ENCODE measurements at regions not wholly inside any gene's neighbourhood (a gene's known extent, or its start where the extent isn't known, plus 50 kb on each side); places are given as distances from the start of the nearest gene placed in this dataset.
"Not testable (repeated sequence)": the region's sequence is repeated elsewhere in the genome, so short reads cannot be mapped to it uniquely, and the experiment has no call there.

DNA sequence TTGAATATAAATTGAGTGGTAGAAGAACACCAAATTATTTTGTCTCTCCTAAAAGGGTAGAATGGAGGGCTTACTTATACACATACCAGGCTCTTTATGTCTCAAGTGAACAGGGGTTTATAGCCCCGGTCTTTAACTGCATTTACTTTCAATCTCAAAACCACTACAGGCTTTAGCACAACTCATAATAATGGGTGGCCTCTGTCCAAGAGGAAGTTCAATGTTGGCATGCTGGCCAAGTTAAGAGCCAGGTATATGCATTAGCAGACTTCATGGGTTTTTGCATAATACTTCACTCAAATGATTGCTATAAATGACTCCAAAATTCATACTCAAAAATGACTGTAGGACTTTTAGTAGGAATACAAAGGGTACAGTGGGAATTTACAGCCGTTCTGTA is 118.5 kb upstream of the OTUD4 start:
- DNase-seq, result peak in 1 of 3 donors; percentile 19

DNA sequence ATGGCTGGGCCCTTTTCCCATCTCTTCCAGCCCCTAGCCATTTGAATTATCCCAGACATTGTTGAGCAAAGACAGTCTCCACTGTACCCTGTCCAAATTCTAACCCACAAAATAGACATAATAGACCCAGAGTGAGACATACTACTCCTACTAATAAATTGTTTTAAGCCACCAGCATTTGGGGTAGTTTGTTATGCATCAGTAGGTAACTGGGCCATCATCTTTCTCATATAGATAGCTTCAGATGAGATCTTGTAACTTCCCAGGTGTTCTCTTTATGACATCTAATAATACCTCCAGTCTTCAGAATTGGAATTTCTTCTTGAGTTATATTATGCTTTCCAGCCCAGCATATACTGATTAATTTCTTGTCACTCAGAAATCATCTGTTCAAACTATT is 117.2 kb upstream of the OTUD4 start:
- DNase-seq, result no peak

DNA sequence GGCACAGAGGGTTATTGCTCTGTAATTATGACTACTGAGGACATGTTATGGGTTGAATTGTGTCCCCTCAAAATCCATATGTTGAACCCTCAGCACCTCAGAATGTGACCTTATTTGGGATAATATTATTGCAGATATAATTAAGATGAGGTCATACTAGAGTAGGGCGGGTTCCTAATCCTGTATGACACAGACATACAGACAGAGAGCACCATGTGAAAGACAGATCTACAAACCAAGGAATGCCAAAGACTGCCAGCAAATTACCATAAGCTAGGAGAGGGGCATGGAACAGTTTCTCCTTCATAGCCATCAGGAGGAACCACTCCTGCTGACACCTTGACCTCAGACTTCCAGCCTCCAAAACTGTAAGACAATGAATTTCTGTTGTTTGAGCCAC is 115.2 kb upstream of the OTUD4 start:
- no peak for DNase-seq

DNA sequence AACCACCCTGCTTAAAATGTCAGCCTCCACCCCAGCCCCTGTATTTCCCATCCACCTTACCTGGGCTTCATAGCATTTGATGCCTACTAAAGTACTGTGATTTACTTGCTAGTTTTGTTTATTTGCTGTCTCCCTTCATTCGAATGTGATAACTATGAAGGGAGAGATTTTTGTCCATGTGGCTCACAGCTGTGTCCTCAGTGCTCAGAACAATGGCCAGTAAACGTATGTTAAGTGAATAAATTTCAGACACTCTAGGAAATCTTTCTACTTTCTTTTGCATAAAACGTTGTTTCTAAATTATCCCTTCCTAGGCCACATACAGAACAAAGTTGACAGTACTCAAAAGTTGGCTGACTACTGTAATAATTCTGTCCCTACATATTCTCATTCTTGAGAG is 114.7 kb upstream of the OTUD4 start:
- DNase-seq, result no peak

GRCh38 chr4:145293658-145294057 is 113.3 kb upstream of the OTUD4 start:
- DNase-seq, result no peak

GRCh38 chr4:145290955-145291354 is 110.6 kb upstream of the OTUD4 start:
- DNase-seq, result no peak

DNA sequence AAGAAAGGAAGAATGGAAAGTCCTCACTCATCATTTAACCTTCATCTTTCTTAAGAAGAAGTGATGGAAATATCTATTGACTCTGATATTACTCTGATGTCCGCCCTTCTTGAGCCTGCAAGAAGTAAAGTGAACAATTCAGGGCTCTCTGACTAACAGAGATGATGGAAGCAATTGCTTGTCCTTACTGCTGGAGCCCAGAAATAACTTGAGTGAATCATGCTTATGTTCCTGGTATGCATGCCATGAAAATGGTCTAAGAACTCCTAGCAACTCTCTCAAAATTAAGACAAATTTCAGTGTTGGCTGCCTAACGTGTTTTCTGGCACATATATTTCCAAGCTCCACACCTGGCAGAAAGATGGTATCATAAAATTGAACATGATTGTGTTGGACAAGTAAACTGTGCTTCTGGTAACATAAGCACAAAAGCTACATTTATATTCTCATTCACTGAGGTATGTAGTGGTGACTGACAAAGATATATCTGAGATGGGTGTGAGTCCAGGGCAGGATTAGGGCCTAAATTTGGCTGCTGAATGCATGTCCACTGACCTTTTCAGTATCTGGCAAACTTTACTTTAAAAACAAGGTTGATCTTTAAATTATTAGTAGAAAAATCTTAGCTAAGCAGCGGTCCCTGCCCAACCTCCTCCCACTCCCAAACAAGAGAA is 109.2 kb upstream of the OTUD4 start:
- no peak for DNase-seq

DNA sequence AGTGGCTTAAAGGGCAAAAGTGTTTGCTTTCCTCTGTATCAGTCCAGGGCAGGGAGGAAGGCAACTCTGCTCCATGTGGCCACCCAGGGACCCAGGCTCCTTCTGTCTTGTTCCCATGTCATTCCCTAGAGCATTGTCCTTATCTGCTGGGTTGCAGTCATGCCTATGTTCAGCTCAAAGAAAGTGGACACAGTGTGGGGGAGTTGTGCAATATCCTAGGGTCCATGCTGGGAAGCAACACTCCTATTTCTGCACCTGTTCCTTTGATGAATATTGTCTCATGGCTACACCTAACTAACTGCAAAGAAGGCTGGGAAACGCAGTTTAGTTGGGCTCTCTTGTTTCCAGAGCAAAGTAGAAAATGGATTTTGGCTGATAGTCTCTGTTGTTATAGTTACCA is 107.0 kb upstream of the OTUD4 start:
- no peak for DNase-seq

DNA sequence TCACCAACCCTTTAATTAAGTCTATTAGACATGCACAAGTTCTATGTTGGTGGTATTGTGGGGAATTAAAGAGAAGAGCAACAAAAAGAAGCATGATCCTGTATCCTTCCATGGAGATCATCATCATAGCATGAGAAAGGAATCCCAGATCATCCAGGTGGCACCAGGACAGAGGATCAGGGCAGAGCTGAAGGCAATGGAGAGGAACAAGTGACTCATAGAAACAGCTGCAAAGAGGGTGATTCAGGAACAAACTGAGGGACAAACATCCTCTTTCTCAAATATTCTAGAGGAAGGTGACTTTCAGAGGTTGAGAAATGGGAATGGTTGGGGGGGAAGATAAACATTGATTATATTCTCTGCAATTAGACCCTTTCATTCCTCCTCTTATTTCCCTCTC is 105.5 kb upstream of the OTUD4 start:
- no peak for DNase-seq

GRCh38 chr4:145283909-145284308 is 103.5 kb upstream of the OTUD4 start:
- peak in 1 of 3 donors; percentile 28 for DNase-seq

DNA sequence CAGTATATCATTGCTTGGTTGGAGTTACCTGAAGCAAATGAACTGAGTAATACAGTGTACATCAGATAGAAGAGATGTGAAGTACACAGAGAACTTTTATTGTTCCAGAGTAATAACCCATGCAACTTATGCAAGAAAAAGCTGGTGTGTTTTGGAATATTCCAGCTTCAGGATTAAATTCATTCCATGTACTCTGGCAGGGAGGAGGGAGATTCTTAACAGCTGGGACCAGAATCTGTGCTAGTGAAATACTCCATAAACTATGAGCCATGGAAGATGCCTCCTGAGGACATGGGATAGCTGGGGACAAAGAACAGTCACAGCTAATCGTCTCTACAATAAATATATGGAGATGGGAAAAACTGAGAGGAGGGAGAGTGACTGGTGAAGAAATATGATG is 101.6 kb upstream of the OTUD4 start:
- DNase-seq, result peak in 1 of 3 donors; percentile 56

DNA sequence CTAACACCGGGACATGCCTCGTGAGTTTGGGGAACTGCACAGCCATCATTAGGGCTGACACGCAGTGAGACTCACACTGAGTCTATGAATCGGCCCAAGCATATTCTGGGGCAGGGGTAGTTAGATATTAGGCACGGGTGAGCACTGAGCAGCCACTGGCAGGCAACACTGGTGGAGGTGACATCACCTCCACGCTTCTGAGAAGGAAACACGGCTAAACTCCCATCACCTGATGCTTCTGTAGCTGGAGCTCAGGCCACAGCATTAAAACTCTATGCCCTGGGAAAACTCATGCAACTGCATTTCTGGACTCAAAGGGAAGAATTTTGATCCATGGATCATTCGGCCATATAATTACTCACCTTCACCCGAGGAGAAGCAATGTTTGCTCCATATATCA is 100.8 kb upstream of the OTUD4 start:
- DNase-seq, result no peak

- DNase-seq, result no peak
Measured at GRCh38 chr4:145280541-145280940, 100.2 kb upstream of the OTUD4 start.

DNA sequence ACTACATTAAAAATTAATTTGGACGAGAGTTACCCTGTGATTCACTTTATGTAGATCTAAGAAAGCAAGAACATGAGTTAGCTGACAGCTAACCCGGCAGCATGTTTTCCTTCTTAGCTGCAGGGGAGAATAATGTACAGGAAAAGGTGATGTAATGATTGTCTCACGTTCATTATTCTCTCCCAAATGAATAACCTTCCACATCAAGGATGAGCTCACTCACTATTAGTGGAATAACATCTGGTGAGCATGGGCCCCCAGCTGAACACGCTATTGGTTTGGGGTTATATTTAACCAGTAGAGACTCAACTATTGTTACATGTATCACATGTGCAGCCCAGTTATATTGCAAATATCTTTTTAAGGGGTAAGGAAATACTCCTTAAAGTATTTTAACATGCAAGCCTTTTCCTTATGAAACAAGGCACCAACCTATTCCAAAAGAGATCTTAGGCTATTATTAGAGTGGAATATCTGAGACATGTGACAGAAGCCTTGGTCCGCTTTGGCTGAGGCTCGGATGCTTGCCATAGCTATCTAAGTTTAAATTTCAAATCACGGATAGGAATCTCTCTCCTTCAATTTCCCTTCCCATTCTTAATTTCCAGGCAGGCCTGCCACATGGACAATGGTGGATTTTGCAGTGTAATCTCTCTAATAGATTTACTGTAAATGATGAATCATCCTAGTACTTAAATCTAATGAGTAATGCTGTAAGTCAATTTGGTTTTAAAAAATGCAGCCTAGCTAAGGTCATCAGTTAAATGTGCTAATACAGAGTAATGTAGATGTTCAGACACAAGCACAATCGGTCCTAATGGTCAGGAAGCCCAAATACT is 99.0 kb upstream of the OTUD4 start:
- DNase-seq, result peak; percentile 87 to 93 (median 91)

DNA sequence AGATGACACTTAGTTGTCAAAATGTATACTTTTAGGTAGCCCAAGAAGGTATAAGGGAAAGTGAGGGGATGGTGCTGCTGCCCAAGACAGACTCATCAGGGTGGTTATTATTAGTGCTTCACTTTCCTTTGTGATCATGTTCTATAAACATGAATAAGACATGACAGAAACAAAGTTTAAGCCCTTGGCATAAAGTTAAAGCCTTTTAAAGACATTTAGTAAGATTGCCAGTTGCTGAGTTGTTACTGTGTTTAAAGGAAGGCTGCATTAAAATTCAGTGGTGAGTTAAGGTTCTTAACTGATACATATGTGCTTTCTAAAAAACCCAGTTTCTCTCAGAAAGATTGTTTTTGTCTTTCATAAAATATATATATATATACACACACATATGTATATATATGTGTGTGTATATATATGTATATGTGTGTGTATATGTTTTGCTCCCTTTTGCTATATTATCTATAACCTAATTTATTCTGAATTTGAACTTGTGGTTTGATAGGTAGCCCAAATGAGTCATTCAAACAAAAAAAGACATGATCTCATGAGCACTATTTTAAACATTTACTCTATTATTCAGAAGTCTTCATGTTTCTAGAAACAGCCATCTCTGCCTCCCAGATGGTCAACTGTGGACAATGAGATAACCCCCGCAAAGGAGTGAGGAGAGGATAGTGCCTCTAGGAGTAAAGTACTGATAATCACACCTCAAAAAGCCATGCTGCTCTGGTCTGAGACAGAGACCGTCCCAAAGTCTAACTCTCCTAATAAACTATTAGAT is 98.1 kb upstream of the OTUD4 start:
- DNase-seq, result peak; percentile 66 to 84 (median 71)

- peak in 1 of 3 donors; percentile 56 for DNase-seq
Measured at GRCh38 chr4:145277011-145277410, 96.6 kb upstream of the OTUD4 start.

GRCh38 chr4:145276050-145276449 is 95.7 kb upstream of the OTUD4 start:
- DNase-seq, result peak; percentile 68 to 92 (median 85)

GRCh38 chr4:145271194-145271593 is 90.8 kb upstream of the OTUD4 start:
- DNase-seq, result no peak

- DNase-seq, result peak in 1 of 3 donors; percentile 25
Measured at GRCh38 chr4:145266881-145267280, 86.5 kb upstream of the OTUD4 start.

DNA sequence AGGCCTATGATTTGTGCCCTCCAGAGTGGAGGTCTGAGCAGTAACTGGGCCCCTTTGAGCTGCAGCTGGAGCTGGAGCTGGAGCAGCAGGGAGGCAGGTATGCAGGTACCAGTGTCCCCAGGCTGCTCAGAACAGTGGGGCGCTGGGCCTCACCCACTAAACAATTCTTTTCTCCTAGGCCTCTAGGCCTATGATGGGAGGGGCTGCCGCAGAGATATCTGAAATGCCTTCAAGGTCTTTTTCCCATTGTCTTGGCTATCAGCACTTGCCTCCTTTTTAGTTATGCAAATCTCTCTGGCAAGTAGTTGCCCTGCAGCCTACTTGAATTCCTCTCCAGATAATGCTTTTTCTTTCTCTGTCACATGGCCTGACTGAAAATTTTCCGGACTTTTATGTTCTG is 79.7 kb upstream of the OTUD4 start:
- DNase-seq, result no peak

DNA sequence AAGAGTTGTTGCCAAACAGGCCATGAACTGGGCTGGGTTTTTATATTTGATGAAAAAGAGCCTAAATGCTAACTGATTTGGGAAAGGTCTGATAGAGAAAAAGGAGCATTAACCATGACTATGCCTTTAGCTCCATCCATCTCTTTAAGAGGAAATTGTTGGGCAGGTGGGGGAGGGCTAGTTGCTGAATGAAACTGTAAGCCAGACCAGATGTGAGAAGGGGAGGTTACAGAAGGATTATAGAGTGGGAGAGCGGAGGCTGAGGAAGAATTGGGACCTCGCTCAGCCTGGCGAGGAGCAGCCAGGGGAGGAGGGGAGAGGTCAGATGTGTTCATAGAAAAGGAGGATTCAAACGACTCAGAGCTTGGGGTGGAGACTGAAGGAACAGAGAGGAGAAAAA is 74.9 kb upstream of the OTUD4 start:
- not testable (repeated sequence) for DNase-seq

GRCh38 chr4:145252190-145252589 is 71.8 kb upstream of the OTUD4 start:
- no peak for DNase-seq

DNA sequence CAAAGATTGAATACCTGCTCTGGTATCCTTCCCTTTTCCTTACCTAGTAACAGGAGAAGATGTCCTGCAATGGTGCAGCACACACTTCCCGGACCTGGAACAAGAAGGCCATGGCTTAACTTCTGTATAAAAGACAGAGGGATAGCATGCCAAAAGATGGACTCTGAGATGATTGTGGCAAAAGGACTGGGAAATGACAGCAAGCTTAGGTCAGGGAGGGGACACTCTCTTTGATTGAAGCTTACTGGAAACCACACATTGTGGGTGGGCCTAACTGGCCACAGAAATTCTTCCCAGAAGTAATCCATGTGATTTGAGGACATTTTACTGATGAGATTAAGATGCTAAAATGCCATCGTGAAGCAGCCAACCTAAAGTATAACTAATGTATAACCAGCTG is 71.0 kb upstream of the OTUD4 start:
- DNase-seq, result no peak

Data from muscle of back (tissue), 3 donors.